Lower leg skin (tissue), 4 donors: ENCODE measurements at regions not wholly inside any gene's neighbourhood (a gene's known extent, or its start where the extent isn't known, plus 50 kb on each side); places are given as distances from the start of the nearest gene placed in this dataset.
"Not testable (repeated sequence)": the region's sequence is repeated elsewhere in the genome, so short reads cannot be mapped to it uniquely, and the experiment has no call there.

Source experiments
- DNase-seq, 2 donors: peaks; one replicate each; pipeline ENCODE4 v3.0.0-alpha.2; 2019; ENCODE audit warnings: low spot score in 2 of 2
- H3K4me3 ChIP-seq: fragments of 200-600 bp; sonication (generic); 2 replicates; pipeline ENCODE4 v1.5.1; 2017; ENCODE audit warnings: mild to moderate bottlenecking, low read depth; ENCODE audit not compliant: poor library complexity, severe bottlenecking
- CTCF ChIP-seq, 3 donors: fragments of 450-650 bp; IDR thresholded peaks; one replicate each; pipeline ENCODE4 v1.5.1; 2016; ENCODE audit warnings: antibody characterized with exemption in 3 of 3, mild to moderate bottlenecking in 3 of 3, moderate library complexity in 2 of 3
- POLR2A ChIP-seq, 2 donors: fragments of 450-650 bp; IDR thresholded peaks; one replicate each; pipeline ENCODE4 v1.6.1; 2016 to 2017; ENCODE audit warnings: antibody characterized with exemption in 2 of 2, mild to moderate bottlenecking in 1 of 2, moderate library complexity in 1 of 2
- WGBS, 2 donors: methylation state at CpG; one replicate each; pipeline ENCODE4 v1.1.5; 2018; 5-methylcytosine and 5-hydroxymethylcytosine counted together
- intact Hi-C: fragments of 100-400 bp; cut with DNase I; formaldehyde crosslinking; loops from one replicate; pipeline ENCODE4 v1.15.0; 2023; ENCODE audit warnings: low total_unique reads

GRCh38 chr7:149680331-149681025 lies 92.9 kb downstream of the ZNF467 start:
- no peak for DNase-seq
- no peak for TF ChIP-seq POLR2A (IDR thresholded peaks at IDR 0.05)
- no peak for TF ChIP-seq CTCF (IDR thresholded peaks at IDR 0.05)
- no peak overlapping the region for H3K4me3 ChIP-seq
- intact Hi-C loops = no loop called here
- WGBS, 2 donors = 65 to 68% methylated on average over 2 of the region's 2 CpGs

- DNase-seq, H3K4me3 ChIP-seq, intact Hi-C loops: not testable (repeated sequence)
- WGBS, 2 donors = 69 to 70% methylated on average over 8 to 10 of the region's 10 CpGs
Measured at GRCh38 chr7:149674728-149675385, 98.5 kb downstream of the ZNF467 start.

- H3K4me3 ChIP-seq = no peak overlapping the region
- intact Hi-C loops = no loop called here
- 86 to 89% methylated on average over 5 of the region's 5 CpGs for WGBS, 2 donors
- TF ChIP-seq POLR2A (IDR thresholded peaks at IDR 0.05) = no peak
- no peak for TF ChIP-seq CTCF (IDR thresholded peaks at IDR 0.05)
- no peak for DNase-seq
Measured at GRCh38 chr7:149673006-149673405, 100.4 kb downstream of the ZNF467 start.

GRCh38 chr7:149670288-149670687 lies 103.1 kb downstream of the ZNF467 start:
- intact Hi-C loops = no loop called here
- no peak for DNase-seq
- 0 to 10% methylated on average over 1 of the region's 1 CpG for WGBS, 2 donors
- TF ChIP-seq POLR2A (IDR thresholded peaks at IDR 0.05) (no peak), CTCF (IDR thresholded peaks at IDR 0.05) (no peak)
- no peak overlapping the region for H3K4me3 ChIP-seq

- intact Hi-C loops = no loop called here
- no peak for DNase-seq
- WGBS, 2 donors = 37% methylated on average over 7 of the region's 7 CpGs
- TF ChIP-seq POLR2A (IDR thresholded peaks at IDR 0.05) (no peak), CTCF (IDR thresholded peaks at IDR 0.05) (no peak)
- no peak overlapping the region for H3K4me3 ChIP-seq
Measured at GRCh38 chr7:149669121-149669818, 104.1 kb downstream of the ZNF467 start.

- TF ChIP-seq POLR2A (IDR thresholded peaks at IDR 0.05) (no peak), CTCF (IDR thresholded peaks at IDR 0.05) (no peak)
- 44 to 50% methylated on average over 1 of the region's 1 CpG for whole genome bisulfite sequencing, 2 donors
- intact Hi-C loops = no loop called here
- no peak overlapping the region for H3K4me3 ChIP-seq
- no peak for DNase-seq
Measured at GRCh38 chr7:149666360-149666945, 106.9 kb downstream of the ZNF467 start.

- intact Hi-C loops = not testable (repeated sequence)
Measured at GRCh38 chr7:149665618-149666017, 107.8 kb downstream of the ZNF467 start.

More at GRCh38 chr7:149665618-149666017, 107.8 kb downstream of the ZNF467 start:
- not testable (repeated sequence) for H3K4me3 ChIP-seq, DNase-seq
- WGBS, 2 donors = 57 to 59% methylated on average over 2 of the region's 2 CpGs
